ENCODE measurements at regions not wholly inside any gene's neighbourhood (a gene's known extent, or its start where the extent isn't known, plus 50 kb on each side); places are given as distances from the start of the nearest gene placed in this dataset.

DNA sequence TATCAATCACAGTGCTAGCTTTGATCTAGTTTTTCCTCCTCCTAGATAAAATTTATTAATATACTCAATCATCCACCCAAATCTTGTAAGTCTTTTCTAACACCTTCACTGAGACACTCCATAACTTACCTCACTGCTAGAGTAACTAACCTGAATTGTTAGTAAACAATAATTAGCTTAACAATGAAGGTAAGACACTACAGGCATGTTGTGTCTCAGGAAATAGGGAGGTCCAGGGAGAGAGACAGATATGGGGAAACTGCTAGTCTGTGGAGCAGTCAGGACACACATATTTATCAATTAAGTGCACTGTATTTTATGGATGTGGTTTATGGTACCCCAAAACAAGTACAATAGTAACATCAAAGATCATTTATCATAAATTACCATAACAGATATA, 94.2 kb upstream of the SSTR1 start:
- POLR2A ChIA-PET = no interaction called here
- Mint-ChIP-seq H3K27me3 (no peaks in the 10 kb centered on the region), H3K4me3 (no peak overlapping the region), H3K9me3 (peaks cover 2% of the 10 kb centered on the region), H3K27ac (no peak overlapping the region), H3K4me1 (no peaks in the 10 kb centered on the region), H3K36me3 (ENCODE audit: low read depth) (no peaks in the 10 kb centered on the region)
- ATAC-seq (ENCODE audit: low read depth) (no peak), DNase-seq (no peak)
- no peak for TF ChIP-seq CTCF (IDR thresholded peaks at IDR 0.05)
- CTCF ChIA-PET = no interaction called here
- intact Hi-C loops (cut with micrococcal nuclease) = no loop called here

DNA sequence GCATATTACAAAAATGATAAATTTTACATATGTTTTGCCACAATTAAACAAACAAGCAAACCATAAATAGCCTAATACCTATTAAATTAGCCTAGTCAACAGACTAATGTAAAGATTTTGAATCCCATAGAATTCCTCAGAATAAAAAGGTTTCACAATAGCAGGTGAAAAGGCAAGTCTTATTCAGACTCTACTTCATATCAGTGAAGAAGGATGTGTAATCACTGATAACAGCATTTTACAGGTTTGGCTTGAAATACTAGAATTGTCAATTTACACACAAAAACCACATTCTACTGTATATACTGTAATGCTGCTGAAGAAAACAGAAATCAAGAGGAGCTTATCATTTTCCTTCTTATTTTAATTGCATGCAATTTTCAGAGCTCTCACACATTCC, 90.8 kb upstream of the SSTR1 start:
- ATAC-seq (ENCODE audit: low read depth) (no peak), DNase-seq (no peak)
- intact Hi-C loops (cut with micrococcal nuclease) = no loop called here
- no peak overlapping the region for H3K4me3 Mint-ChIP-seq
- no peak overlapping the region for H3K27ac Mint-ChIP-seq
- H3K4me1 Mint-ChIP-seq = no peaks in the 10 kb centered on the region
- ChIA-PET POLR2A (no interaction called here), CTCF (no interaction called here)
- peaks cover 2% of the 10 kb centered on the region for H3K9me3 Mint-ChIP-seq
- no peaks in the 10 kb centered on the region for H3K27me3 Mint-ChIP-seq
- TF ChIP-seq CTCF (IDR thresholded peaks at IDR 0.05) = no peak
- H3K36me3 Mint-ChIP-seq (ENCODE audit: low read depth) = no peaks in the 10 kb centered on the region

DNA sequence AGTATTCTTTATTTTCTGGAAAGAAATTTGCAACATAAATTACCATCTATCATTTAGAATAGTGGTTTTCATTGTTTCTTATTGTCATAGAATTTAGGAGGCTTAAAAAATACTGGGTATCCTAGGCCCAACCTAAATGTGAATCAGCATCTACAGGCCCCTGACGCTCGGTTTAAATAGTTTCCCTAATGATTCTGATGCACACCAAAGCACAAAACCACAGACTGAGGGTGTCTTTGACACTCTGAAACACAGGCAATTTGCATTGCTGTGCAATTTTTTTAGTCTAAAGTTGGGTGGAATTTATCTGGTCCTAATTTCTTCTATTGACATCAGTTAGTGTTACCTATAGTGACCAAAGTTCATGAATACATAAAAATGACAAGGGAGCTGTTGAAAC, 87.6 kb upstream of the SSTR1 start:
- Mint-ChIP-seq H3K9me3 (peaks cover 2% of the 10 kb centered on the region), H3K4me3 (no peak overlapping the region), H3K27me3 (no peaks in the 10 kb centered on the region), H3K4me1 (no peaks in the 10 kb centered on the region), H3K27ac (no peak overlapping the region), H3K36me3 (ENCODE audit: low read depth) (no peaks in the 10 kb centered on the region)
- ChIA-PET CTCF (no interaction called here), POLR2A (no interaction called here)
- DNase-seq = no peak
- TF ChIP-seq CTCF (IDR thresholded peaks at IDR 0.05) = no peak
- intact Hi-C loops (cut with micrococcal nuclease) = no loop called here
- no peak for ATAC-seq (ENCODE audit: low read depth)

GRCh38 chr14:38121320-38122020, 86.2 kb upstream of the SSTR1 start:
- Mint-ChIP-seq H3K4me1 (no peaks in the 10 kb centered on the region), H3K27ac (no peak overlapping the region), H3K36me3 (ENCODE audit: low read depth) (no peaks in the 10 kb centered on the region), H3K27me3 (no peaks in the 10 kb centered on the region), H3K4me3 (no peak overlapping the region), H3K9me3 (peaks cover 2% of the 10 kb centered on the region)
- ChIA-PET CTCF (no interaction called here), POLR2A (no interaction called here)
- ATAC-seq (ENCODE audit: low read depth) (no peak), DNase-seq (no peak)
- TF ChIP-seq CTCF (IDR thresholded peaks at IDR 0.05) = no peak
- intact Hi-C loops (cut with micrococcal nuclease) = no loop called here

GRCh38 chr14:38122241-38122640, 85.5 kb upstream of the SSTR1 start:
- ChIA-PET POLR2A (no interaction called here), CTCF (no interaction called here)
- Mint-ChIP-seq H3K27ac (no peak overlapping the region), H3K27me3 (no peaks in the 10 kb centered on the region), H3K4me3 (no peak overlapping the region), H3K4me1 (no peaks in the 10 kb centered on the region), H3K9me3 (peaks cover under 1% of the 10 kb centered on the region), H3K36me3 (ENCODE audit: low read depth) (no peaks in the 10 kb centered on the region)
- intact Hi-C loops (cut with micrococcal nuclease) = no loop called here
- TF ChIP-seq CTCF (IDR thresholded peaks at IDR 0.05) = no peak
- DNase-seq = no peak
- ATAC-seq (ENCODE audit: low read depth) = no peak
